Mesendoderm (in vitro differentiated cells): ENCODE measurements at regions not wholly inside any gene's neighbourhood (a gene's known extent, or its start where the extent isn't known, plus 50 kb on each side); places are given as distances from the start of the nearest gene placed in this dataset.
"Not testable (repeated sequence)": the region's sequence is repeated elsewhere in the genome, so short reads cannot be mapped to it uniquely, and the experiment has no call there.

Experiments
- DNase-seq: peaks from one replicate; pipeline ENCODE4 v3.0.0; 2013
- H2AK5ac ChIP-seq: 2 replicates; pipeline ENCODE4 v1.6.1; 2013; ENCODE audit warnings: low read length, inconsistent platforms
- H2BK120ac ChIP-seq: 2 replicates; pipeline ENCODE4 v1.6.1; 2013; ENCODE audit warnings: low read depth, mild to moderate bottlenecking, low read length, moderate library complexity, mixed read lengths
- H2BK15ac ChIP-seq: replicated peaks from 2 replicates; pipeline ENCODE4 v1.6.1; 2013; ENCODE audit warnings: low read depth, mild to moderate bottlenecking, moderate library complexity
- H2BK5ac ChIP-seq: 2 replicates; pipeline ENCODE4 v1.6.1; 2013; ENCODE audit warnings: low read length, inconsistent platforms
- H3K18ac ChIP-seq: 2 replicates; pipeline ENCODE4 v1.6.1; 2013; ENCODE audit warnings: mild to moderate bottlenecking, low read length, mixed read lengths
- H3K23ac ChIP-seq: one replicate; pipeline ENCODE4 v1.6.1; 2013; ENCODE audit warnings: low read length
- H3K27ac ChIP-seq: 2 replicates; pipeline ENCODE4 v1.5.1; 2013; ENCODE audit warnings: low read depth, mild to moderate bottlenecking, inconsistent platforms, low read length, moderate library complexity
- H3K27me3 ChIP-seq: 2 replicates; pipeline ENCODE4 v1.6.1; 2013; ENCODE audit warnings: low read length, control low read depth, mild to moderate bottlenecking, inconsistent platforms; ENCODE audit not compliant: insufficient read depth, poor library complexity
- H3K36me3 ChIP-seq: 2 replicates; pipeline ENCODE4 v1.6.1; 2013; ENCODE audit warnings: low read length, inconsistent platforms; ENCODE audit not compliant: control insufficient read depth, insufficient read depth
- H3K4ac ChIP-seq: one replicate; pipeline ENCODE4 v1.6.1; 2013; ENCODE audit warnings: low read depth, mild to moderate bottlenecking, low read length, moderate library complexity
- H3K4me1 ChIP-seq: 2 replicates; pipeline ENCODE4 v1.6.1; 2013; ENCODE audit warnings: low read depth, low read length, inconsistent platforms; ENCODE audit not compliant: control insufficient read depth
- H3K4me2 ChIP-seq: 2 replicates; pipeline ENCODE4 v1.6.1; 2013; ENCODE audit warnings: low read length
- H3K4me3 ChIP-seq: 2 replicates; pipeline ENCODE4 v1.5.1; 2013; ENCODE audit warnings: mild to moderate bottlenecking, low read length
- H3K56ac ChIP-seq: one replicate; pipeline ENCODE4 v1.6.1; 2013; ENCODE audit warnings: low read length
- H3K79me1 ChIP-seq: 2 replicates; pipeline ENCODE4 v1.6.1; 2013; ENCODE audit warnings: low read length, inconsistent platforms
- H3K79me2 ChIP-seq: 2 replicates; pipeline ENCODE4 v1.6.1; 2013; ENCODE audit warnings: mild to moderate bottlenecking, low read length; ENCODE audit not compliant: control insufficient read depth, insufficient read depth
- H3K9ac ChIP-seq: 2 replicates; pipeline ENCODE4 v1.6.1; 2013; ENCODE audit warnings: low read length, inconsistent platforms
- H4K5ac ChIP-seq: one replicate; pipeline ENCODE4 v1.6.1; 2013; ENCODE audit warnings: low read length
- H4K8ac ChIP-seq: one replicate; pipeline ENCODE4 v1.6.1; 2013; ENCODE audit warnings: low read depth, mild to moderate bottlenecking, control low read depth, low read length, moderate library complexity
- WGBS: extraction: QIAGEN DNeasy Blood & Tissue Kit; methylation state at CpG from one replicate; pipeline ENCODE4 v1.1.7; 2013; ENCODE audit warnings: low lambda C conversion rate, missing lambda C conversion rate; ENCODE audit not compliant: insufficient coverage; ENCODE audit errors: extremely low coverage; 5-methylcytosine and 5-hydroxymethylcytosine counted together

DNA sequence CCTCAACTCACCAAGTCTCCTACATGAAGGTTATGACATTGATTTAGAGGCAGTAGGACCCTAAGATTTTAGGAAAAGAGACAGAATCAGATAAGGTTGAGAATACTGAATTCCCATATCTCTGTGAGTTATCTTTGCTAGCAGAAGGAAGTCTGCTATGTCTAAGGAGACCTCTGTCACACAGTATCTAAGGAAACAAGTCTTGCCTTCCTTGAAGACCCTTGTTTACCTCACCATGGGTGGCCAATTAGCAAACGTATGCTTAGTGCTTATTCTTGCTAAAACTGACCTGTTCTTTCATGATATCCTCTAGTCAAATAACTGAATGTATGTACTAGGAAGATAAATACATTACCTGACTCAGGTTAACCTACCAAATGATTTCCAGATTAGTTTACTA lies 855.4 kb upstream of the SLITRK1 start:
- Histone ChIP-seq H3K18ac (no peak overlapping the region), H3K56ac (no peak overlapping the region), H3K23ac (no peak overlapping the region), H3K4me1 (no peaks in the 10 kb centered on the region), H3K9ac (no peak overlapping the region), H3K4me3 (no peak overlapping the region), H3K79me1 (no peaks in the 10 kb centered on the region), H2BK15ac (no peak overlapping the region), H3K36me3 (no peaks in the 10 kb centered on the region), H3K4ac (no peak overlapping the region), H2BK5ac (no peak overlapping the region), H4K5ac (no peak overlapping the region), H3K79me2 (no peaks in the 10 kb centered on the region), H2BK120ac (no peak overlapping the region), H2AK5ac (no peak overlapping the region), H3K4me2 (no peak overlapping the region), H3K27me3 (no peaks in the 10 kb centered on the region), H3K27ac (no peak overlapping the region), H4K8ac (no peak overlapping the region)
- DNase-seq = peak; percentile 71
- no CpG with 5 or more reads among the region's 1 CpG for WGBS

DNA sequence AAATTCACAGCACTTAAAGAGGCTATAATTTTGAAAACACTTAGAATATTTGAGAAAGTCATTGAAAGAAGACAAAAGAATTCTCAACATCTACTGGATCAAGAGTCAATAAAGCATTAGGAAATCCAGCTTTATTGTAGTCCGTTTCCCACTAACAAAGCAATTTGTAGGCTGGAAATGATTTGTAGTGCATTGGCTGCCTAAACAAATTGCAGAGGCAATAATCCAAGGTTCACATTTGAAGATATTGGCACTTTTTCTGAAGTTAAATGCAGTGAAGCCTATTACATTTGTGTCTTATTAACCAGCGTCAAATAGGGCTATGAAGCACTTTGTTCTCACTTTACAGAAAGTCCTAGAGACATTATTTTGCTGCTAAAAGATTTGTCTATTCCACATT lies 848.1 kb upstream of the SLITRK1 start:
- Histone ChIP-seq H3K9ac (no peak overlapping the region), H2BK120ac (no peak overlapping the region), H3K79me2 (no peaks in the 10 kb centered on the region), H3K56ac (no peak overlapping the region), H3K36me3 (no peaks in the 10 kb centered on the region), H2AK5ac (no peak overlapping the region), H4K5ac (no peak overlapping the region), H3K27ac (no peak overlapping the region), H3K4me2 (no peak overlapping the region), H3K27me3 (no peaks in the 10 kb centered on the region), H4K8ac (no peak overlapping the region), H3K4me3 (no peak overlapping the region), H2BK5ac (no peak overlapping the region), H3K4ac (no peak overlapping the region), H3K23ac (no peak overlapping the region), H3K79me1 (no peaks in the 10 kb centered on the region), H2BK15ac (no peak overlapping the region), H3K4me1 (no peaks in the 10 kb centered on the region), H3K18ac (no peak overlapping the region)
- no CpG with 5 or more reads among the region's 2 CpGs for WGBS
- no peak for DNase-seq

DNA sequence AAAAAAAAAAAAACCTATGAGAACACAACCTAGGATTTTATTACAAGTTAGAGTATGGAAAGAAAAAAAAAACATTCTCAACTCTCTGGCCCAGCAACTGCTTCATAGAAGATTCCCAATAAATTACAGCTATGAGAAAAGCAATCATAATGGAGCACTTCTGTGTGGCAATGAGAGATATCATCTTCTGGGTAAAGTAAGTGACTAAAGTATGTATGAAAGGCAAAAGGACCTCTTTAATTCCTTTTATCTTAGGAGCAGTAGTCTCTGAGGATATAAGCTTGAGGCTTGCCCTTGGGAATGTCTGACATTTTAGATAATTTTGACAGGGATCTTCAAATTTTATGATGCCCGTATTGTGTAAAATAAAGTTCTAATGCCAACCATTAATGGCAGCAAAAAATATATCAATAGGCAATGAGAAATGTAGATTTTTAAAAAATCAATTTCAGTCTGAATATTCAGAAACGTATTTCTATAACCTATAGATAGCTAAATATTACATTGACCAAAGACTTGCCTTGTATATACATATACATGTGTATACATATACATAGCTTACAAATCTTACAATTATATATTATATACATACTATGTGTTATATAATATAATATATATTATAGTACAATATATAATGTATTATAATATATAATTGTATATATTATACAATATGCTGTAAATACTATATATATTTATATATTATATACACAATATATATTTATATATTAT lies 823.9 kb upstream of the SLITRK1 start:
- no peak overlapping the region for H3K56ac ChIP-seq
- H3K4me2 ChIP-seq = no peak overlapping the region
- no peak overlapping the region for H3K9ac ChIP-seq
- H3K4me1 ChIP-seq = no peaks in the 10 kb centered on the region
- no CpG with 5 or more reads among the region's 2 CpGs for WGBS
- H3K27me3 ChIP-seq = no peaks in the 10 kb centered on the region
- H2BK5ac ChIP-seq = no peak overlapping the region
- no peak overlapping the region for H3K4me3 ChIP-seq
- H4K8ac ChIP-seq = no peak overlapping the region
- H2BK120ac ChIP-seq = no peak overlapping the region
- H2BK15ac ChIP-seq = no peak overlapping the region
- no peaks in the 10 kb centered on the region for H3K79me1 ChIP-seq
- no peak overlapping the region for H3K23ac ChIP-seq
- H4K5ac ChIP-seq = no peak overlapping the region
- H2AK5ac ChIP-seq = no peak overlapping the region
- no peak overlapping the region for H3K27ac ChIP-seq
- H3K79me2 ChIP-seq = no peaks in the 10 kb centered on the region
- DNase-seq = no peak
- H3K36me3 ChIP-seq = no peaks in the 10 kb centered on the region
- H3K4ac ChIP-seq = no peak overlapping the region
- no peak overlapping the region for H3K18ac ChIP-seq

- Histone ChIP-seq H3K79me1 (no peaks in the 10 kb centered on the region), H2BK120ac (no peak overlapping the region), H3K18ac (no peak overlapping the region), H3K4ac (no peak overlapping the region), H3K27ac (no peak overlapping the region), H3K23ac (no peak overlapping the region), H3K4me1 (no peaks in the 10 kb centered on the region), H4K8ac (no peak overlapping the region), H3K56ac (no peak overlapping the region), H3K27me3 (no peaks in the 10 kb centered on the region), H2BK15ac (no peak overlapping the region), H3K4me2 (no peak overlapping the region), H4K5ac (no peak overlapping the region), H3K79me2 (no peaks in the 10 kb centered on the region), H3K36me3 (no peaks in the 10 kb centered on the region), H2AK5ac (no peak overlapping the region), H3K9ac (no peak overlapping the region), H2BK5ac (no peak overlapping the region), H3K4me3 (no peak overlapping the region)
- DNase-seq = no peak
- no CpG with 5 or more reads among the region's 11 CpGs for WGBS
These were observed 819.9 kb upstream of the SLITRK1 start for GRCh38 chr13:84702174-84702573.

GRCh38 chr13:84697591-84697990 lies 815.3 kb upstream of the SLITRK1 start:
- not testable (repeated sequence) for H3K4ac ChIP-seq, H4K5ac ChIP-seq, H2BK5ac ChIP-seq, H3K4me1 ChIP-seq, H3K9ac ChIP-seq, H2BK15ac ChIP-seq, DNase-seq, H3K79me2 ChIP-seq, H2BK120ac ChIP-seq, H4K8ac ChIP-seq, H2AK5ac ChIP-seq, H3K56ac ChIP-seq, H3K79me1 ChIP-seq, H3K23ac ChIP-seq, H3K4me3 ChIP-seq, H3K27ac ChIP-seq, H3K36me3 ChIP-seq, H3K27me3 ChIP-seq, H3K4me2 ChIP-seq, H3K18ac ChIP-seq
- no CpG with 5 or more reads among the region's 1 CpG for WGBS

DNA sequence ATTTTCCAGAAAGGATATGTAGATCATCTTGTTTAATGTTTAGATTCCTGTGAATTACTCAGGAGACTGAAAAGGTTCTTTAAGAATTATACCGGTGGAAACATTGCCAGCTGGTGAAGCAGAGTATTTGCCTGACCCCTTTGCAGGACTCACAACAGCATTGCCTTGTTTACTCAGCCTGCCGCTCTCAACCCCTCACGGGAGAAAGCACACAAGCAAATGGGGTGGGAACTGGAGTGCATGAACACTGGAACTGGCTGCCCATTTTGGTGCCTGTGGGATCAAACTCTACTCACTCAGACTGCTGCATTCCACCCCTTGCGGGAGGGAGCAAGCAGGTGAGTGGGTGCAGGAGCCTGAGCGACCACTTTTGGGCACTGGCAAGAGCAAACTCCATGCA lies 804.7 kb upstream of the SLITRK1 start:
- H3K27me3 ChIP-seq = no peaks in the 10 kb centered on the region
- no peak overlapping the region for H3K9ac ChIP-seq
- no peak overlapping the region for H3K4ac ChIP-seq
- no peak overlapping the region for H4K8ac ChIP-seq
- DNase-seq = no peak
- no peak overlapping the region for H3K4me2 ChIP-seq
- H3K56ac ChIP-seq = no peak overlapping the region
- H3K4me3 ChIP-seq = no peak overlapping the region
- H2AK5ac ChIP-seq = no peak overlapping the region
- H2BK120ac ChIP-seq = no peak overlapping the region
- H3K79me2 ChIP-seq = no peaks in the 10 kb centered on the region
- H3K27ac ChIP-seq = no peak overlapping the region
- no peak overlapping the region for H3K23ac ChIP-seq
- H4K5ac ChIP-seq = no peak overlapping the region
- no peak overlapping the region for H2BK15ac ChIP-seq
- no peaks in the 10 kb centered on the region for H3K79me1 ChIP-seq
- H3K18ac ChIP-seq = no peak overlapping the region
- H2BK5ac ChIP-seq = no peak overlapping the region
- no peaks in the 10 kb centered on the region for H3K36me3 ChIP-seq
- WGBS = no CpG with 5 or more reads among the region's 5 CpGs
- H3K4me1 ChIP-seq = no peaks in the 10 kb centered on the region
